ENCODE measurements at regions not wholly inside any gene's neighbourhood (a gene's known extent, or its start where the extent isn't known, plus 50 kb on each side); places are given as distances from the start of the nearest gene placed in this dataset.

- DNase-seq (ENCODE audit: low spot score): no peak
These were observed 55.3 kb upstream of the ACSS3 start for GRCh38 chr12:81022531-81022930.

- no peak for DNase-seq (ENCODE audit: low spot score)
These were observed 56.0 kb upstream of the ACSS3 start for GRCh38 chr12:81021834-81022233.

GRCh38 chr12:81021131-81021748, 56.6 kb upstream of the ACSS3 start:
- DNase-seq (ENCODE audit: low spot score): no peak

GRCh38 chr12:81017792-81018191, 60.1 kb upstream of the ACSS3 start:
- DNase-seq (ENCODE audit: low spot score): no peak

- peak; percentile 26 for DNase-seq (ENCODE audit: low spot score)
These were observed 62.4 kb upstream of the ACSS3 start for GRCh38 chr12:81015510-81015909.

GRCh38 chr12:81010641-81011040, 67.2 kb upstream of the ACSS3 start:
- DNase-seq (ENCODE audit: low spot score): no peak

- DNase-seq (ENCODE audit: low spot score): no peak
These were observed 67.9 kb upstream of the LIN7A start for GRCh38 chr12:81005606-81006005.

GRCh38 chr12:81000831-81001230, 63.1 kb upstream of the LIN7A start:
- DNase-seq (ENCODE audit: low spot score): no peak

- DNase-seq (ENCODE audit: low spot score): no peak
These were observed 51.3 kb upstream of the LIN7A start for GRCh38 chr12:80988986-80989385.

All from kidney tubule cell (primary cell).